Coronary artery (tissue), 2 donors: ENCODE measurements at regions not wholly inside any gene's neighbourhood (a gene's known extent, or its start where the extent isn't known, plus 50 kb on each side); places are given as distances from the start of the nearest gene placed in this dataset.

Experiments used
- DNase-seq: peaks from one replicate; pipeline ENCODE4 v3.0.0-alpha.2; 2017; ENCODE audit warnings: low spot score
- H3K27ac ChIP-seq, 2 donors: fragments of 200-600 bp; sonication (generic); one replicate each; pipeline ENCODE4 v1.5.1; 2016 to 2019
- H3K4me3 ChIP-seq: fragments of 200-600 bp; sonication (generic); 2 replicates; pipeline ENCODE4 v1.5.1; 2016; ENCODE audit warnings: mild to moderate bottlenecking, moderate library complexity
- TF ChIP-seq, protein P1 (sequence below): fragments of 200-600 bp; sonication (generic); IDR thresholded peaks from one replicate; pipeline ENCODE4 v1.5.1; 2019; ENCODE audit warnings: antibody characterized with exemption

DNA sequence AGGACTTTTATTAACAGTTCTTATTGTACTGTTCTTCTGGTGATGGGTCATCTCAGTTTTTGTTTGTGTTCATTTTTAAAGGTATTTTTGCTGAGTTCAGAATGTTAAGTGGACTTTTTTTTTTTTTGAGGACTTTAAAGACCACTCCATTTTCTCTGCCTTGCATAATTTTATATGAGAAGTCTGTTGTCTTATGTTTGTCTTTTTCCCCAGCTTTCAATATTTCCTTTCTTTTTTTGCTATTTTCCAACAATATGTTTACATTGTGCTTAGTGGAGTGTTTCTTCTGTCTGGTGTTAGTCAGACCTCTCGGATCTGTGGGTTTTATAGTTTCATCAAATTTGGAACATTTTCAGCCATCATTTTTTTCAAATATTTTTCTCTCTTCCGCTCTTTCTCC lies 290.0 kb upstream of the TNRC6C start:
- TF ChIP-seq, protein P1, sequence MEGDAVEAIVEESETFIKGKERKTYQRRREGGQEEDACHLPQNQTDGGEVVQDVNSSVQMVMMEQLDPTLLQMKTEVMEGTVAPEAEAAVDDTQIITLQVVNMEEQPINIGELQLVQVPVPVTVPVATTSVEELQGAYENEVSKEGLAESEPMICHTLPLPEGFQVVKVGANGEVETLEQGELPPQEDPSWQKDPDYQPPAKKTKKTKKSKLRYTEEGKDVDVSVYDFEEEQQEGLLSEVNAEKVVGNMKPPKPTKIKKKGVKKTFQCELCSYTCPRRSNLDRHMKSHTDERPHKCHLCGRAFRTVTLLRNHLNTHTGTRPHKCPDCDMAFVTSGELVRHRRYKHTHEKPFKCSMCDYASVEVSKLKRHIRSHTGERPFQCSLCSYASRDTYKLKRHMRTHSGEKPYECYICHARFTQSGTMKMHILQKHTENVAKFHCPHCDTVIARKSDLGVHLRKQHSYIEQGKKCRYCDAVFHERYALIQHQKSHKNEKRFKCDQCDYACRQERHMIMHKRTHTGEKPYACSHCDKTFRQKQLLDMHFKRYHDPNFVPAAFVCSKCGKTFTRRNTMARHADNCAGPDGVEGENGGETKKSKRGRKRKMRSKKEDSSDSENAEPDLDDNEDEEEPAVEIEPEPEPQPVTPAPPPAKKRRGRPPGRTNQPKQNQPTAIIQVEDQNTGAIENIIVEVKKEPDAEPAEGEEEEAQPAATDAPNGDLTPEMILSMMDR: no peak
- no peak overlapping the region for H3K27ac ChIP-seq
- no peak overlapping the region for H3K4me3 ChIP-seq
- no peak for DNase-seq

DNA sequence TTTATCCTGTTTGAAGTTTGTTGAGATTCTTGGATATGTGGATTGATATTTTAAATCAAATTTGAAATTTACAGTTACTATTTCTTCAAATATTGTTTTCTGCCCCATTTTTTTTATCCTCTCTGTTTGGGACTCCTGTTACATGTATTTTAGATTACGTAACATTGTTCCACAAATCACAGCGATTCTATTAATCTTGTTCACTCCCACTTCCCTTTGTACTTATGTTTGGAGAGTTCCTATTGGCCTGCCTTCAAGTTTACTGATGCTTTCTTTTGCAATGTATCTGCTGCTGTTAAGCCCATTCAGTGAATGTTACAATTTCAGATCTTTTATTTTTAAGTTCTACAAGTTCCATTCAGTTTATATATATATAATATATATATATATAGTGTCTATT lies 288.3 kb upstream of the TNRC6C start:
- H3K4me3 ChIP-seq: no peak overlapping the region
- H3K27ac ChIP-seq: no peak overlapping the region
- TF ChIP-seq, protein P1: no peak
- DNase-seq: no peak

- Histone ChIP-seq H3K4me3 (no peak overlapping the region), H3K27ac (no peak overlapping the region)
- DNase-seq: no peak
- TF ChIP-seq, protein P1: no peak
These were observed 284.1 kb upstream of the TNRC6C start for GRCh38 chr17:77674358-77674757.

DNA sequence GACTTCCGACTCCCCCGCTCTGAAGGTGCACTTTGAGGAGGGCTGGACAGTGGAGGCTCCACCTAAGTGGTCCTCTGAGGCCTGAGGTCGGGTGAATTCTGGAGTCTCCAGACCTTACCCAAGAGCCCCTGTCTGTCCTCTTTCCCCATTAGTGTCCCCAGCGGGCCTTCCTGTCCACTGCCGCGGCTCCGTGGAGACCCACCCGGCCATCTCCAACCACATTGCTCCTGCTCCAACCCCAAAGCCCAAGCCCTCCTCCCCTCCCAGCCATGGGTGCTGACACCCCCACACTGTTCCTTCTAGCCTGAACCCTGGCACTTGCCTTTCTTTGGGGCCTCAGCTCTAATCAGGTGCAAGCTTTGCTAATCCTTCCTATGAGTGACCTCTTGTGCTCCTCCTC lies 283.1 kb upstream of the TNRC6C start:
- no peak for DNase-seq
- no peak overlapping the region for H3K27ac ChIP-seq
- TF ChIP-seq, protein P1: no peak
- no peak overlapping the region for H3K4me3 ChIP-seq

DNA sequence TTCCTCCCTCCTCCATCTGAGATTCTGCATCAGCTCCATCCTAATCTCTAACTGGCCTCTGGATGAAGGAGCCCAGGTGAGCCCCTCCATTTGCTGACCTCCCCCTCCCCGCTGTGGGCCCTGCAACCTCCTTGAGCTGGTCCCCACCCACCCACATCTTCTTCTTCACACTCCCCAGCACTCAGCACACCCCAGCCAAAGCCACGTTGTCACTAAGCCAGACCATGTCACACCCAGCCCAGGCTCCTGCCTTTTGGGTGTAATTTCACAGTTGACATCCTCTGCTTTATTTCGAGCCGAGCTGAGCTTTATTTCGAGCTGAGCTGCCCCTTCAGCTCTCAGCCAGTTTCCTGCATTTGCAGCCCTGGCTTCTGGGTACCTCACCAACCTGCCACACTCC lies 282.7 kb upstream of the TNRC6C start:
- Histone ChIP-seq H3K4me3 (no peak overlapping the region), H3K27ac (no peak overlapping the region)
- no peak for DNase-seq
- TF ChIP-seq, protein P1: no peak

DNA sequence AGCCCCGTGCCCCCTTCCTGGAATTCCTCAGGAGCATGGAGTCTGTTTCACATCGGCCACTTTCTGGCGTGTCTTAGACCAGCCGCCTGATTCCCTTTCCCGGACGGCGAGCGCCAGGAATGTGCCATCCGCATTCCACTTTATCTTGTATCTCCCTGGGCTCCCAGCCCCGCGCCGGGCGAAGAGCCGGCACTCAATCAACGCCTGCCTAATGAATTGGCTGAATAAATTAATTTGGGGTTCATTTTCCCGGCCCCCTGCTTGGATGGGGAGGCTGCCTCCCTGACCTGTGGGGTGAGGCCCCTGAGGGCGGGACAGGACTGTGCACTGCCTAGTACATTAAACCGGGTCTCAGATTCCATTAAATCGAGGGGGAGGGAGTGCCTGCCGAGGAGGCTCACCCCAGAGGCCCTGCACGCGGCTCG lies 282.3 kb upstream of the TNRC6C start:
- DNase-seq: no peak
- Histone ChIP-seq H3K4me3 (no peak overlapping the region), H3K27ac (no peak overlapping the region)
- TF ChIP-seq, protein P1: no peak

DNA sequence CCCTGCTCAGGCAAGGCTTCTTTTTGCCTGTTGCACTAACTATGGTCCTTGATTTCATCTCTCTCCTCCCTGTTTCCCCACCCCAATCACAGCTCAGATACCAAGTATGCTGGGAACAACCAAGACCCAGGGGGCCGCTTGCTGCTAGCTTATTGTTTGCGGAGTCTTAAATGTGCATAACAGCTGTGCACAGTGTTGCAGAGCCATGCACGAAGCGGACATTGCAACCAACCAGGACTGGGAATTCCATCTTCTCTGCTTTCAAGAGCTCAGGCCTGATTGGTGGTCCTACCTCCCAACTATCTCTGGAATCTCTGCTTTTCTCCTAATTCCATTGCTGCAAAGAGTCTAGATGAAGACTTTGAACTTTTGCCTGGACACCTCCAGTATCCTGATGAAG lies 281.3 kb upstream of the TNRC6C start:
- TF ChIP-seq, protein P1: no peak
- Histone ChIP-seq H3K4me3 (no peak overlapping the region), H3K27ac (no peak overlapping the region)
- no peak for DNase-seq
